SK-N-SH treated with all-trans-retinoic acid at 6 μM for 48 hours (cell line): ENCODE measurements at regions not wholly inside any gene's neighbourhood (a gene's known extent, or its start where the extent isn't known, plus 50 kb on each side); places are given as distances from the start of the nearest gene placed in this dataset.

Experiments used
- ATAC-seq: fragments of 200-7000 bp; cut with Tn5 transposase; 3 replicates; pipeline ENCODE4 v1.9.1; 2020; ENCODE audit warnings: mild to moderate bottlenecking, moderate library complexity
- ARNTL ChIP-seq: fragments of 450-650 bp; formaldehyde crosslinking; IDR thresholded peaks from 2 replicates; pipeline ENCODE4 v1.5.0; 2020; ENCODE audit warnings: low read depth, mild to moderate bottlenecking, moderate library complexity, borderline replicate concordance
- BACH2 ChIP-seq: fragments of 250-450 bp; sonication (Bioruptor Pico); IDR thresholded peaks from 2 replicates; pipeline ENCODE4 v1.9.0; 2021; ENCODE audit warnings: mild to moderate bottlenecking, borderline replicate concordance
- CSDC2 ChIP-seq: fragments of 250-450 bp; sonication (Bioruptor Pico); IDR thresholded peaks from 2 replicates; pipeline ENCODE4 v1.5.0; 2020; ENCODE audit warnings: mild to moderate bottlenecking, moderate library complexity
- ESRRG ChIP-seq: fragments of 250-450 bp; sonication (Bioruptor Pico); IDR thresholded peaks from 2 replicates; pipeline ENCODE4 v1.6.1; 2021; ENCODE audit warnings: mild to moderate bottlenecking
- GLIS3 ChIP-seq: fragments of 250-450 bp; sonication (Bioruptor Pico); IDR thresholded peaks from 2 replicates; pipeline ENCODE4 v1.5.0; 2020; ENCODE audit warnings: mild to moderate bottlenecking, moderate library complexity
- ISL1 ChIP-seq: fragments of 250-450 bp; sonication (Bioruptor Pico); IDR thresholded peaks from 2 replicates; pipeline ENCODE4 v2.1.2; 2022; ENCODE audit warnings: mild to moderate bottlenecking, moderate library complexity
- OSR1 ChIP-seq: fragments of 250-450 bp; sonication (Bioruptor Pico); IDR thresholded peaks from 2 replicates; pipeline ENCODE4 v1.8.0; 2022; ENCODE audit warnings: moderate library complexity, mild to moderate bottlenecking, inconsistent platforms
- PPARA ChIP-seq: fragments of 250-450 bp; sonication (Bioruptor Pico); IDR thresholded peaks from 2 replicates; pipeline ENCODE4 v1.5.0; 2020; ENCODE audit warnings: mild to moderate bottlenecking, borderline replicate concordance
- RARB ChIP-seq: fragments of 250-450 bp; sonication (Bioruptor Pico); IDR thresholded peaks from 2 replicates; pipeline ENCODE4 v1.8.0; 2021; ENCODE audit warnings: mild to moderate bottlenecking, moderate library complexity
- SNAI2 ChIP-seq: fragments of 250-450 bp; sonication (Bioruptor Pico); IDR thresholded peaks from 2 replicates; pipeline ENCODE4 v1.5.0; 2020; ENCODE audit warnings: mild to moderate bottlenecking, moderate library complexity
- TCF4 ChIP-seq: fragments of 250-450 bp; sonication (Bioruptor Pico); IDR thresholded peaks from 2 replicates; pipeline ENCODE4 v1.8.0; 2021; ENCODE audit warnings: mild to moderate bottlenecking, moderate library complexity, borderline replicate concordance
- TOX ChIP-seq: fragments of 250-450 bp; sonication (Bioruptor Pico); IDR thresholded peaks from 2 replicates; pipeline ENCODE4 v1.8.0; 2021; ENCODE audit warnings: mild to moderate bottlenecking, moderate library complexity, borderline replicate concordance
- ZC3H10 ChIP-seq: fragments of 250-450 bp; sonication (Bioruptor Pico); IDR thresholded peaks from 2 replicates; pipeline ENCODE4 v1.5.1; 2021; ENCODE audit warnings: mild to moderate bottlenecking, moderate library complexity
- ZFP3 ChIP-seq: fragments of 250-450 bp; sonication (Bioruptor Pico); IDR thresholded peaks from 2 replicates; pipeline ENCODE4 v1.5.0; 2020; ENCODE audit warnings: mild to moderate bottlenecking, moderate library complexity
- ZFP30 ChIP-seq: fragments of 450-650 bp; formaldehyde crosslinking; IDR thresholded peaks from 2 replicates; pipeline ENCODE4 v1.5.0; 2022; ENCODE audit warnings: mild to moderate bottlenecking, moderate library complexity
- ZNF565 ChIP-seq: fragments of 450-650 bp; formaldehyde crosslinking; conservative IDR thresholded peaks from 2 replicates; pipeline ENCODE4 v1.5.0; 2020; ENCODE audit warnings: low read depth, mild to moderate bottlenecking, moderate library complexity
- ZNF70 ChIP-seq: fragments of 450-650 bp; formaldehyde crosslinking; IDR thresholded peaks from 2 replicates; pipeline ENCODE4 v1.5.0; 2020; ENCODE audit warnings: mild to moderate bottlenecking, moderate library complexity
- ZNF8 ChIP-seq: fragments of 450-650 bp; formaldehyde crosslinking; IDR thresholded peaks from 2 replicates; pipeline ENCODE4 v1.5.0; 2020; ENCODE audit warnings: mild to moderate bottlenecking, moderate library complexity
- TF ChIP-seq, protein P1 (sequence below): fragments of 250-450 bp; sonication (Bioruptor Pico); IDR thresholded peaks from 2 replicates; pipeline ENCODE4 v1.8.0; 2020; ENCODE audit warnings: mild to moderate bottlenecking, moderate library complexity, borderline replicate concordance
- TF ChIP-seq, protein P2 (sequence below): fragments of 250-450 bp; sonication (Bioruptor Pico); IDR thresholded peaks from 2 replicates; pipeline ENCODE4 v1.8.0; 2021; ENCODE audit warnings: low read depth, mild to moderate bottlenecking, moderate library complexity, borderline replicate concordance
- TF ChIP-seq, protein P3 (sequence below): fragments of 250-450 bp; sonication (Bioruptor Pico); IDR thresholded peaks from 2 replicates; pipeline ENCODE4 v1.5.1; 2021; ENCODE audit warnings: mild to moderate bottlenecking, moderate library complexity
- TF ChIP-seq, protein P4 (sequence below): fragments of 250-450 bp; sonication (Bioruptor Pico); IDR thresholded peaks from 2 replicates; pipeline ENCODE4 v1.5.1; 2020; ENCODE audit warnings: low read depth, mild to moderate bottlenecking, moderate library complexity
- TF ChIP-seq, protein P5 (sequence below): fragments of 250-450 bp; sonication (Bioruptor Pico); IDR thresholded peaks from 2 replicates; pipeline ENCODE4 v1.5.0; 2020; ENCODE audit warnings: mild to moderate bottlenecking, moderate library complexity

DNA sequence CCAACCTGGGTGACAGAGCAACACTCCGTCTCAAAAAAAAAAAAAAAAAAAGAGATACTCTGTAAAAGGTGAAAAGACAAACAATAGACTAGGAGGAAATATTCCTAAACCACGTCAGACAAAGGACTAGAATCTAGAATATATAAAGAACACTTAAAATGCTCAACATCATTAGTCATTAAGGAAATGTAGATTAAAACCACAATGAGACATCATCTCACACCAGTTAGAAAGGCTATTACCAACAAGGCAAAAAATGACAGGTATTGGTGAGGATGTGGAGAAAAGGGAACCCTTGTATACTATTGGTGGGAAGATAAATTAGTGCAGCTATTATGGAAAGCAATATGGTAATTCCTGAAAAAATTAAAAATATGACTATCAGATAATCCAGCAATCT lies 903.1 kb upstream of the SOX9 start:
- ATAC-seq: no peak
- TF ChIP-seq, protein P1, sequence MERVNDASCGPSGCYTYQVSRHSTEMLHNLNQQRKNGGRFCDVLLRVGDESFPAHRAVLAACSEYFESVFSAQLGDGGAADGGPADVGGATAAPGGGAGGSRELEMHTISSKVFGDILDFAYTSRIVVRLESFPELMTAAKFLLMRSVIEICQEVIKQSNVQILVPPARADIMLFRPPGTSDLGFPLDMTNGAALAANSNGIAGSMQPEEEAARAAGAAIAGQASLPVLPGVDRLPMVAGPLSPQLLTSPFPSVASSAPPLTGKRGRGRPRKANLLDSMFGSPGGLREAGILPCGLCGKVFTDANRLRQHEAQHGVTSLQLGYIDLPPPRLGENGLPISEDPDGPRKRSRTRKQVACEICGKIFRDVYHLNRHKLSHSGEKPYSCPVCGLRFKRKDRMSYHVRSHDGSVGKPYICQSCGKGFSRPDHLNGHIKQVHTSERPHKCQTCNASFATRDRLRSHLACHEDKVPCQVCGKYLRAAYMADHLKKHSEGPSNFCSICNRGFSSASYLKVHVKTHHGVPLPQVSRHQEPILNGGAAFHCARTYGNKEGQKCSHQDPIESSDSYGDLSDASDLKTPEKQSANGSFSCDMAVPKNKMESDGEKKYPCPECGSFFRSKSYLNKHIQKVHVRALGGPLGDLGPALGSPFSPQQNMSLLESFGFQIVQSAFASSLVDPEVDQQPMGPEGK (CRISPR knock-in tag): no peak
- TF ChIP-seq ZFP30 (no peak), OSR1 (CRISPR knock-in tag) (no peak), TCF4 (no peak), PPARA (CRISPR knock-in tag) (no peak), ZNF565 (CRISPR knock-in tag) (no peak), ARNTL (no peak), ZNF8 (CRISPR knock-in tag) (no peak), BACH2 (CRISPR knock-in tag) (no peak), ZC3H10 (CRISPR knock-in tag) (no peak), CSDC2 (no peak), ZFP3 (CRISPR knock-in tag) (no peak), ESRRG (CRISPR knock-in tag) (no peak), GLIS3 (no peak), TOX (CRISPR knock-in tag) (no peak), ISL1 (CRISPR knock-in tag) (no peak), SNAI2 (no peak), RARB (CRISPR knock-in tag) (no peak)
- TF ChIP-seq, protein P2, sequence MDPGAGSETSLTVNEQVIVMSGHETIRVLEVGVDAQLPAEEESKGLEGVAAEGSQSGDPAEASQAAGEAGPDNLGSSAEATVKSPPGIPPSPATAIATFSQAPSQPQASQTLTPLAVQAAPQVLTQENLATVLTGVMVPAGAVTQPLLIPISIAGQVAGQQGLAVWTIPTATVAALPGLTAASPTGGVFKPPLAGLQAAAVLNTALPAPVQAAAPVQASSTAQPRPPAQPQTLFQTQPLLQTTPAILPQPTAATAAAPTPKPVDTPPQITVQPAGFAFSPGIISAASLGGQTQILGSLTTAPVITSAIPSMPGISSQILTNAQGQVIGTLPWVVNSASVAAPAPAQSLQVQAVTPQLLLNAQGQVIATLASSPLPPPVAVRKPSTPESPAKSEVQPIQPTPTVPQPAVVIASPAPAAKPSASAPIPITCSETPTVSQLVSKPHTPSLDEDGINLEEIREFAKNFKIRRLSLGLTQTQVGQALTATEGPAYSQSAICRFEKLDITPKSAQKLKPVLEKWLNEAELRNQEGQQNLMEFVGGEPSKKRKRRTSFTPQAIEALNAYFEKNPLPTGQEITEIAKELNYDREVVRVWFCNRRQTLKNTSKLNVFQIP (CRISPR knock-in tag): no peak
- TF ChIP-seq, protein P3, sequence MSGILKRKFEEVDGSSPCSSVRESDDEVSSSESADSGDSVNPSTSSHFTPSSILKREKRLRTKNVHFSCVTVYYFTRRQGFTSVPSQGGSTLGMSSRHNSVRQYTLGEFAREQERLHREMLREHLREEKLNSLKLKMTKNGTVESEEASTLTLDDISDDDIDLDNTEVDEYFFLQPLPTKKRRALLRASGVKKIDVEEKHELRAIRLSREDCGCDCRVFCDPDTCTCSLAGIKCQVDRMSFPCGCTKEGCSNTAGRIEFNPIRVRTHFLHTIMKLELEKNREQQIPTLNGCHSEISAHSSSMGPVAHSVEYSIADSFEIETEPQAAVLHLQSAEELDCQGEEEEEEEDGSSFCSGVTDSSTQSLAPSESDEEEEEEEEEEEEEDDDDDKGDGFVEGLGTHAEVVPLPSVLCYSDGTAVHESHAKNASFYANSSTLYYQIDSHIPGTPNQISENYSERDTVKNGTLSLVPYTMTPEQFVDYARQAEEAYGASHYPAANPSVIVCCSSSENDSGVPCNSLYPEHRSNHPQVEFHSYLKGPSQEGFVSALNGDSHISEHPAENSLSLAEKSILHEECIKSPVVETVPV (CRISPR knock-in tag): no peak

DNA sequence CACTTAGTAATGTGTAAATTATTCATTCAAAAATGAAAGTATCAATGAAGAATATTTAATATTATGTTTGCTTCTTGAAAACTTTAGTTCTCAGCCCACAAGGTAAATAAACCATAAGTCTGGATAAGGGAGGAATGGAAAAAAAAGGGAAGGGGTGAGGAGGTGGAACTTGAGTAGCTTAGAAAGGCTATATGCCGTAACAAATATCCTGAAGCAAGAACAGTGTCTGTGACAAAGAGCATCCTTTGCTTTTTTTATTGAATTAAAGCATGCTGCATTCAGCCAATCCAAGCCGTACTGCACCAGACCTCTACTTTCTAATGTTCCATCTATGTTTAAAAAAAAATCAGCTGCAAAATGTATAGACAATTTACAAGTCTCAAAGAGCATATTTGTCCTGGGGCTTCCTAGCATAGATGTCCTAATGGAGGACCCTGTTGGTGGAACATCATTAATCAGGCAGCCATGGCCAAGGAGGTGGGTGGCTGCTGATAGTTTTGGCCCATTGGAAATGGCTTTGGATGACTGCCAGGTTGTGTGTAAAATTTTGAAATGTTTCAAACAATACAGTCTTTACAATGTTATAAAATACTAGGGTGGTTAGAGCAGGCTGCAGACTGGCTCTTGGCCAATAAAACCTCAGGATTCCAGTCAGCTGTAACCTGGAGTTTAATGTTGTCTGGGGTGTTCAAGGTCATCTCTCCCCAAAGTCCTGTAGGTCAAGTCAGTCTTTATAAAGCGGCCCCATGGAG lies 895.8 kb upstream of the SOX9 start:
- TF ChIP-seq ZNF70 (CRISPR knock-in tag) (peak; percentile 98), PPARA (CRISPR knock-in tag) (no peak)
- TF ChIP-seq, protein P4, sequence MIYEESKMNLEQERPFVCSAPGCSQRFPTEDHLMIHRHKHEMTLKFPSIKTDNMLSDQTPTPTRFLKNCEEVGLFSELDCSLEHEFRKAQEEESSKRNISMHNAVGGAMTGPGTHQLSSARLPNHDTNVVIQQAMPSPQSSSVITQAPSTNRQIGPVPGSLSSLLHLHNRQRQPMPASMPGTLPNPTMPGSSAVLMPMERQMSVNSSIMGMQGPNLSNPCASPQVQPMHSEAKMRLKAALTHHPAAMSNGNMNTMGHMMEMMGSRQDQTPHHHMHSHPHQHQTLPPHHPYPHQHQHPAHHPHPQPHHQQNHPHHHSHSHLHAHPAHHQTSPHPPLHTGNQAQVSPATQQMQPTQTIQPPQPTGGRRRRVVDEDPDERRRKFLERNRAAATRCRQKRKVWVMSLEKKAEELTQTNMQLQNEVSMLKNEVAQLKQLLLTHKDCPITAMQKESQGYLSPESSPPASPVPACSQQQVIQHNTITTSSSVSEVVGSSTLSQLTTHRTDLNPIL (CRISPR knock-in tag): no peak
- peak; percentile 27; the same call in 2 of the 3 replicates for ATAC-seq

DNA sequence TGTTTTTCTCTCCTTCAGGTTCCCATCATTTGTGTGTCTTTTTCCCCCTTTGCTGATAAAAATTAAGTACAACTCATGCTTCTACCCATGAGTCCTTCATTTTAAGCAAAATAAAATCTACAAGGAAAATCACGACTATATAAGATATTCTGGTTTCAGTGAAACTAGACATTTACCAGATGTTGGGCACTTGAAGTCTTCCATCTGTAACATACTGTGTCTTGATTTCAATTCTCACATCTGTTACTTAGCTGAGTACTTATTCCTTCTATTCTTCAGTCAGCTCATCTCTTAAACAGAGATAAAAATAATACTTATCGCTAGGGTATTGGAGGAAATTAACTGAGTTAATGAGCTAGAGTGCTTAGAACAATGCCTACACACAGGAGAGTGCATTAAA lies 893.0 kb upstream of the SOX9 start:
- ATAC-seq: no peak
- no peak for TF ChIP-seq TCF4
- TF ChIP-seq, protein P2 (CRISPR knock-in tag): no peak
- TF ChIP-seq TOX (CRISPR knock-in tag): no peak
- no peak for TF ChIP-seq OSR1 (CRISPR knock-in tag)
- TF ChIP-seq, protein P5, sequence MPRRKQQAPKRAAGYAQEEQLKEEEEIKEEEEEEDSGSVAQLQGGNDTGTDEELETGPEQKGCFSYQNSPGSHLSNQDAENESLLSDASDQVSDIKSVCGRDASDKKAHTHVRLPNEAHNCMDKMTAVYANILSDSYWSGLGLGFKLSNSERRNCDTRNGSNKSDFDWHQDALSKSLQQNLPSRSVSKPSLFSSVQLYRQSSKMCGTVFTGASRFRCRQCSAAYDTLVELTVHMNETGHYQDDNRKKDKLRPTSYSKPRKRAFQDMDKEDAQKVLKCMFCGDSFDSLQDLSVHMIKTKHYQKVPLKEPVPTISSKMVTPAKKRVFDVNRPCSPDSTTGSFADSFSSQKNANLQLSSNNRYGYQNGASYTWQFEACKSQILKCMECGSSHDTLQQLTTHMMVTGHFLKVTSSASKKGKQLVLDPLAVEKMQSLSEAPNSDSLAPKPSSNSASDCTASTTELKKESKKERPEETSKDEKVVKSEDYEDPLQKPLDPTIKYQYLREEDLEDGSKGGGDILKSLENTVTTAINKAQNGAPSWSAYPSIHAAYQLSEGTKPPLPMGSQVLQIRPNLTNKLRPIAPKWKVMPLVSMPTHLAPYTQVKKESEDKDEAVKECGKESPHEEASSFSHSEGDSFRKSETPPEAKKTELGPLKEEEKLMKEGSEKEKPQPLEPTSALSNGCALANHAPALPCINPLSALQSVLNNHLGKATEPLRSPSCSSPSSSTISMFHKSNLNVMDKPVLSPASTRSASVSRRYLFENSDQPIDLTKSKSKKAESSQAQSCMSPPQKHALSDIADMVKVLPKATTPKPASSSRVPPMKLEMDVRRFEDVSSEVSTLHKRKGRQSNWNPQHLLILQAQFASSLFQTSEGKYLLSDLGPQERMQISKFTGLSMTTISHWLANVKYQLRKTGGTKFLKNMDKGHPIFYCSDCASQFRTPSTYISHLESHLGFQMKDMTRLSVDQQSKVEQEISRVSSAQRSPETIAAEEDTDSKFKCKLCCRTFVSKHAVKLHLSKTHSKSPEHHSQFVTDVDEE (CRISPR knock-in tag): no peak
- TF ChIP-seq, protein P3 (CRISPR knock-in tag): no peak
- no peak for TF ChIP-seq PPARA (CRISPR knock-in tag)
- no peak for TF ChIP-seq ESRRG (CRISPR knock-in tag)
- TF ChIP-seq ZC3H10 (CRISPR knock-in tag): no peak
- TF ChIP-seq ZNF565 (CRISPR knock-in tag): no peak
- TF ChIP-seq GLIS3: no peak
- no peak for TF ChIP-seq ZNF70 (CRISPR knock-in tag)
- TF ChIP-seq, protein P4 (CRISPR knock-in tag): no peak
- TF ChIP-seq CSDC2: no peak
